ENCODE measurements at regions not wholly inside any gene's neighbourhood (a gene's known extent, or its start where the extent isn't known, plus 50 kb on each side); places are given as distances from the start of the nearest gene placed in this dataset.

DNA sequence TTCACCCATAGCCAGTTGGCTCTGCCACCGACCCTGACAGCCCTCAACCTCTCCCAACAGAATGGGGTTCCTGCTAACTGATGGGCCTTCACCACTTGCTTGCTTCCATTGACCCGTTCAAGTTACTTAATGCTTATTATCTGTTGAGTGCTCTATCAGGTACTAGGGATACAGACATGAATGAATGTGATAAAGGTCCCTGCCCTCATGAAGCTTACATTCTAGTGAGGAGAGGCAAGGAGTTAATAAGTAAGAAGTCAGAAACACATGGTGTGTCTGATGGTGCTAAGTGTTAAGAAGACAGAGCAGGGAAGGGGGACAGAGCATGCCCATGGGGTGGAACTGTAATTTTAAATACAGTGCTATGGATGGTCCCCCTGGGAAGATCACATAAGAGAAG lies 107.5 kb upstream of the JUN start:
- DNase-seq, result no peak

GRCh38 chr1:58893257-58893869 lies 109.5 kb upstream of the JUN start:
- DNase-seq, result no peak

- no peak for DNase-seq
These were observed 111.2 kb upstream of the JUN start for GRCh38 chr1:58895082-58895481.

DNA sequence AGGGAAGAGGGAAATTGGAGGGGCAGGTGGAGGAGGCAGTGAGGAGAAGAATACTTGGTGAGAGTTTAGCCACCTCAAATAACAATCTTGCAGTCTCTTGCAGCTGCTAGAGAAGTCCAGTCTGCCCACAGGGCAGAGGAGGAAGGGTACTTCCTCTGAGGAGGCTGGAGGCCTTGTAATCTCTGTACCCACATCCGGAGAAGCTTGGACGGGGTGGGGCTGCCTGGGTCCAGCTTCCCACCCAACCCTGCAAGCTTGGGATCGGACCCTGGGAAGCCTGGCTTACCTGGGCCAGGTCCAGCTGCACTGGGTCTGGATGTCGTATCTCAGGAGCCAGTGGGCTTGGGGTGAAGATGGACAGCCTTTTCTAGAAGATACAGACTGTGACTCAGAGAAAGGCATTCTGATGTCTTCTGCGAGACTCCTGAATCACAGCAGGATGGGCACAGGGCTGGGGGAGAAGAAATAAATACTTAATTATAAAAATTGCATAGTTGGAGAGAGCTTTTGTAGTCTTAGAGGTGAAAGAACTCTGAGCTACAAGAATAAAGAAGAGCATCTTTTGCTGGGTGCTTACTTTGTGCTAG lies 111.8 kb upstream of the JUN start:
- no peak for DNase-seq

- no peak for DNase-seq
These were observed 112.7 kb upstream of the JUN start for GRCh38 chr1:58896246-58897183.

DNA sequence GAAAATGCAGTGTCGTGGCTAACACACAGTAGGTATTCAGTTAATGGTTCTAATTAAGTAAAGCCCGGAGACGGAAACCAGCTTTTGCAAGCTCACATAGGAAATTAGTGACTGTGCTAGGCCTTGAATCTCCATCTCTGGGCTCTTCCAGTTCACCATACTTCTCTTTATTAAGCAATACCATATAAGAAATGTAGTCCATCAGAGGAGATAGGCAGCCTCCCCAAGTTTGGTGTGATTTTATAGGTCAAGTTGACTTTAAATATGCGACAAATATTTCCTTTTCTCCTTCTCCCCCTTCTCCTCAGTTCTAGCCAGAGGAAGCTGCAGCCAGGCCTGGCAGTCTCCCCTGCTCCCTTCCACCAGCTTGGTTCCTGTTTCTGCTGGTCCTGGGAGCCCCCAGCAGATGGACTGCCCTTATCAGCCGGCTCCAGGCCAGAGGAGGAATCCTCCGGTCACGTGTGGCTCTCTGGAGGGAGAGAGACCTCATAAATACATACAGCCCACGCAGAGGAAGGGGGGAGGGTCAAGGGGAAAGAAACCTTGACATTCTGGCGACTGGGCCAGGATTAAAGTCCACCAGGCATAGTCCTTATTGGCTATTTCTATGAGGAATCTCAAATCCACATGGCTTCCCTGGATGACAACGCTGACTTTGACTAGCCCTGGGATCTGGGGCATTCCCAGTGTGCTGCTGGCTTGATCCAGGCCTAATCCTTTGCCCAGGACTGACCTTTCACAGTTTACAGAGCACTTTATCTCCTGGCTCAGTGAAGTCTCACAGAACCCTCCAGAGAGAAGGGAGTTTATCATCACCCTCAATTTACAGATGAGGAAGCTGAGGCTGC lies 115.1 kb upstream of the JUN start:
- DNase-seq, result no peak

DNA sequence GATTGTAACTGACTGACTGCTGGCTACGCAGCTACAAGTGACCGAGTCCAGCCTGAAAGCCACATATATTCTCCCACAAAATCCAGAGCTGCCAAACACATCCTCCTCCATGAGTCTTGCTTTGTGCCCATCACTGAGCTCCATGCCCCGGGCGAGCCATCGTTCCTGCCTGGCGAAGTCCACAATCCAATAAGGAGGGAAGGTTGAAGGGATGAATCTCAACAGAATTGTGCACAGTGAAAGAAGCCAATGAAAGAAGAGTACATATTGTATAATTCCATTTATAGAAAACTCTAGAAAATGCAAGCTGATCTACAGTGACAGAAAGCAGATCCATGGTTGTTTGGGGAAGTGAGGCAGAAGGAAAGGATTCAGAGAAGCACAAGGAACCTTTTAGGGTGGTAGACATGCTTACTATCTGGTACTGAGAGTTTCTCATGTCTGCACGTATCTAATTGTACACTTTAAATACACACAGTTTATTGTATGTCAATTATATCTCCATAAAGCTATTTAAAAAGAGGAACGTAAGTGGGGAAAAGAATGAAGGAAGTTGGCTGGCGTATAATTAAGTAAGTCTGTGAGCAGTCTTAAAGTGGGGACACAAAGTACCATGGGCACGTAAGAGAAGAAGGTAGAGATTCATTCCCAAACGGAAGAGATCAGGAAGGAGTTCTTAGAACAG lies 115.9 kb upstream of the JUN start:
- DNase-seq, result no peak

GRCh38 chr1:58900396-58900795 lies 116.5 kb upstream of the JUN start:
- no peak for DNase-seq

GRCh38 chr1:58901008-58901407 lies 117.2 kb upstream of the JUN start:
- DNase-seq, result no peak

DNA sequence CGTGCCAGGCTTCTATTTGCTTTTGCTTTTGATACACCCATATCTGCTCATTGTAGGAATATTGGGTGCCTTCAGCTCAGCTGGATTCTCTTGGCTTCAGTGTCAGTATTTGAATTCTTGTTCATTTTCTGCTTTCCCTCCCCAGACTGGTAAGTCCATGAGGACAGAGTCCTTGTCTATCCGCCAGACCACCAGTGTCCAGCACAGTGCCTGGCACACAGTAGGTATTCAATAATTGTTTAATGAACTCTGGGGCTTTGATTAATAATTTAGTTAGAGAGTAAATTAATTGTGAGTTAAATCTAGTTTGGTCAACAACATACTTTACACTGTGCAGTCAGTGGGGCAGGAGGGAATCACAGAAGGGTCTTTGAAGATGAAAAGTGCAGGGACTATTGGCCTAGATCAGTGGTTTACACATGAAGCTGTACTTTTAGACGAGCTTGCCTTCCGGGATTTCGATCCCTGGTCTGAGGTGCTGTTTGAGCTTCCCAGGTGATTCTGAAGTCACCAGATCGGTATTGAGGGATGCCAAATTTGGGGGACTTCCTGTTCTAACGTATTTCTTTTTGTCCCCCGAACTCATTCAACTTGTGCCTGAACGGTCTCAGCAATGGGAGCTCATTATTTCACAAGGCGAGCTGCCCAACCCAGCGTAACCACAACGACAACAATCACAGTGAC lies 119.1 kb upstream of the JUN start:
- no peak for DNase-seq

DNA sequence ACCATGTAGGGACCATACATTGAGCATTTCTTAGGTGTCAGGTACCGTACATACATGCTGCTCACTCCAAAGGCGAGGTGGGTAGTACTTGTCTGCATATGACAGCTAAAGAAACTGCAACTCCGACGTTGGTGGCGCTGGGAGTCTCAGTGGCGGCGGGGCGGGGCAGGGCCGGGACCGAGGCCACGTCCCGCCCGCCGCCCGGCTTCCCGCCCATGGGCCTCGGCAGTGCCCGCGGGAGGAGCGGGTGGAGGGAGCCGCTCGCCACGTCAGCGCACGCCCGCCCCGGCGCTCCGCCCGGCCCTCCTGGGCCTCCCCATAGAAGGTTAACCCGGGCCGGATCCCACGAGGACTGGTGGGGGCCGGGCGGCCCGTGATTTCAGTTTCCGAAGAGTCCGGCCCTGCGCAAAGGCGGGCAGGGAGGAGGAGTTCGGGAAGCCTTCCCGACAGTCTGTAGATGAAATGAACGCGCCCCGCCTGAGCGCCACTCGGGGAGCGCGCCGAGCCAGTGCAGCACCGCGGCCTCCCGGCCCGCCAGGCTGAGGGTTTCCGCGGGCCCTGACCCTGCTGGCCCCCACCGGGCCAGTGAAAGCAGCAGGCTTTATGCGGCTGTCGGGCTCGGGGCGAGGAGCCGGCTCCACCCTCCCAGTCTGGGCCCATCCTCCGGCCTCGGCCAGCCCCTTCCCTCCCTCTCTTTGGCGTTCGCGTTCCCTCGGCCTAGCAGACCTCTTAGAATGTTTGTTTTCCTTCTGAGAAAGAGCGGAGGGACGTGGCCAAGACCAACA lies 119.9 kb upstream of the JUN start:
- DNase-seq, result peak; percentile 80

- no peak for DNase-seq
These were observed 120.7 kb upstream of the JUN start for GRCh38 chr1:58904299-58905125.

DNA sequence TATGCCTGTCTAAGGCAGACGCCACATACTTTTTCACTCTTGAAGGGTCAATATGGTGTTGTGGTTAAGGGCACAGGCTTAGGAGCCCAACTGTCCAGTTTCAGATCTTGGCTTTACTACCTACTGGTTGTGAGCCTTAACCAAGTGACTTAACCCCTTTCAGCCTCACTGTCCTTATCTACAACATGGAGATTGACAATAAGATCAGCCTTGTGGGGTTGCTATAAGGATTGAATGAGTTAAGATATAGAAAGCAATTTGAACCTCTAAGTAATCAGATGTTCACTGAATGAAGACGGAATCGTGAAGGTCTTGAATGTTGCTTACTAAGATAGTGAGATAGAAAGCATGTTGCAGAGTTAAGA lies 121.3 kb upstream of the JUN start:
- DNase-seq, result no peak

DNA sequence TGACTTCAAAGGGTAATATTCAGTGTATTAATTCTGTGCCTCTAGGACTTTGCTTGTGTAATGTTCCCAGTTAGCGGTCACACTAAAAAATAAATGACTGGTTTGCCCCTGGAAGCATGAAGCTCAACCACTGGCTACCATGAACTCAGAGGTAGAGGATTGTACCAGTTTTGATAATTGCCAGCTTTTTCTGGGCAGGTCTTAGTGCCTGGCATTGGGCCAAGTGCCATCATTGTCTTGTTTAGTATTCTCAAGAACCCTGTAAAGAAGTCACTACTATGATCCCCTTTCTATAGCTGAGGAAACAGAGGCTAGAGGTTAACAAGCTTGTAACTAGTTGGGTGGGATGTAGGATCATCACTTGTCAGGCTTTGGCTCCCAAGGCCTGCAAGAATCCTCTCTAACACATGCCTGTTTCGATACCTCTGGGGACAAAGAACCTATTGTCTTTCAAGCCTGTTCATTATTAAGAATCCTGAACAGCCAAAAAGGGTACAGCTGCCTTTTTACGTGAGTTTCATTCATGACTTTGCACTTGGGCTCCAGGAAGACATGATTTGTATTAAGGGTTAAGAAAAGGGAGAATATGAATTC lies 121.9 kb upstream of the JUN start:
- no peak for DNase-seq

GRCh38 chr1:58907398-58907797 lies 123.6 kb upstream of the JUN start:
- DNase-seq, result no peak

DNA sequence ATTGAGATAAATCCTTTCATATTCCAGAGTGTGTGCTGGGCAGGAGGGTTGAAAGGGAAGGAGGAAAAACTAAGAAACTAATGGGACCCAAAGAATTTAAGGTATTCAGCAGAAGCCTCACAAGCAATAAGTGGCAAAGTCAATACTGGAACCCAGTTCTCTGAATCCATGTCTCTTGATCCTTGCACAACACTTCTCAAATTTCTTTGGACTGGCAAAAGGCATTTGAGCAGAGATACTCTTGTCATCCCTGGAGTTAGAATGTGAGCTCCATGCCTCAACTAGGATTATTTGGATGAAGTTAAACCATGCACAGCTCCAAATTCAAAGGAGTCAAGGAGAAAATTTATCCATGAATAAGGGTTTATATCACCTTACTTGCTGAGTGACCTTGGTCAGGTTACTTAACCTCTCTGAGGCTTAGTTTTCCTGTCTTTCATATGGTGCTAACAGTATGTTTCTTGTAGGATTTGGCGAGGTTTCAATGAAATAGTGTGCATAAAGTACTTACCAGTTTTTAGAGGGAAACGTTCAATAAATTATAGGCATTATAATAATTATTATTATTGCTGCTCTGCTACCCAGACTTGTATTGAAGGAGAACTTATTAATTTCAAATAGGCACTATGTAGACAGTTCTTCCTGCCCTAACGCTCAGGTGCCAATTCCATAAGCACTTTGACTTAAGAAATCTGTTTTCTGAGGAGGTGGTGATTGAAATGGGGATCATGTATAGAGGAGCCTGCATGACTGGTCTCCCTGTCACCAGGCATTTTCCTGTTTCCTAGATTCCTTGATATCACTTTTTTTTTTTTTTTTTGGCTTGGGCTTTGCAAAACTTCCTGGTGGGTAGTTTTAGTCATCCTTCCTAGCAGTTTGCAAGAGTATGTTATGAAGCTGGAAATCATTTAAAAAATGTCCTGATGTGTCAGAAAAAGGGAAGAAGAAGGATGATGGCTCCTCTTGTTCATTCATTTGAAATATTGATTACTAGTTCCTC lies 125.0 kb upstream of the JUN start:
- DNase-seq, result no peak

- DNase-seq, result no peak
These were observed 126.3 kb upstream of the JUN start for GRCh38 chr1:58909914-58910681.
